OCI-LY3 (cell line): ENCODE measurements at regions not wholly inside any gene's neighbourhood (a gene's known extent, or its start where the extent isn't known, plus 50 kb on each side); places are given as distances from the start of the nearest gene placed in this dataset.

ENCODE experiments used
- H2AFZ ChIP-seq: fragments of 200-600, 300-600 bp; shearing (Covaris generic); 2 replicates; pipeline ENCODE4 v1.6.0; 2014; ENCODE audit warnings: antibody characterized with exemption, low read depth, low read length
- H3K27ac ChIP-seq: fragments of 200-600, 300-600 bp; sonication (generic); 2 replicates; pipeline ENCODE4 v1.5.1; 2014; ENCODE audit warnings: mild to moderate bottlenecking, low read length, moderate library complexity, mixed read lengths
- H3K27me3 ChIP-seq: fragments of 200-600, 300-600 bp; sonication (generic); 2 replicates; pipeline ENCODE4 v1.6.1; 2014; ENCODE audit warnings: low read depth, low read length, mixed read lengths
- H3K36me3 ChIP-seq: fragments of 200-600, 300-600 bp; sonication (generic); replicated peaks from 2 replicates; pipeline ENCODE3; 2014; ENCODE audit warnings: low read depth, low read length, mixed read lengths
- H3K4me1 ChIP-seq: fragments of 300-600, 200-600 bp; sonication (generic); 2 replicates; pipeline ENCODE4 v1.6.1; 2014; ENCODE audit warnings: low read length, mixed read lengths
- H3K4me2 ChIP-seq: fragments of 200-600, 300-600 bp; sonication (generic); 2 replicates; pipeline ENCODE4 v1.6.1; 2014; ENCODE audit warnings: low read length, mixed read lengths
- H3K4me3 ChIP-seq: fragments of 300-600, 200-600 bp; sonication (generic); 2 replicates; pipeline ENCODE4 v1.5.1; 2014; ENCODE audit warnings: antibody characterized with exemption, mild to moderate bottlenecking, low read length, moderate library complexity
- H3K79me2 ChIP-seq: fragments of 300-600, 200-600 bp; shearing (Covaris generic); 2 replicates; pipeline ENCODE4 v1.6.1; 2014; ENCODE audit warnings: mild to moderate bottlenecking, low read length, mixed read lengths
- H3K9ac ChIP-seq: fragments of 300-600, 200-600 bp; shearing (Covaris generic); 2 replicates; pipeline ENCODE4 v1.6.0; 2014; ENCODE audit warnings: mild to moderate bottlenecking, low read length, moderate library complexity
- H3K9me3 ChIP-seq: fragments of 200-600, 300-600 bp; shearing (Covaris generic); 2 replicates; pipeline ENCODE4 v1.6.1; 2014; ENCODE audit warnings: low read length, mixed read lengths; ENCODE audit not compliant: insufficient read depth
- H4K20me1 ChIP-seq: fragments of 200-600, 300-600 bp; sonication (generic); 2 replicates; pipeline ENCODE4 v1.6.1; 2016; ENCODE audit warnings: low read length, mixed read lengths; ENCODE audit not compliant: insufficient read depth
- CTCF ChIP-seq: fragments of 200-600, 300-600 bp; sonication (generic); IDR thresholded peaks from 2 replicates; pipeline ENCODE4 v1.5.1; 2014; ENCODE audit warnings: antibody characterized with exemption, low read length, low read depth
- EZH2phosphoT487 ChIP-seq: fragments of 200-600 bp; shearing (Covaris generic); IDR thresholded peaks from 2 replicates; pipeline ENCODE4 v1.6.1; 2018; ENCODE audit warnings: antibody characterized with exemption, mixed run types, low read depth

DNA sequence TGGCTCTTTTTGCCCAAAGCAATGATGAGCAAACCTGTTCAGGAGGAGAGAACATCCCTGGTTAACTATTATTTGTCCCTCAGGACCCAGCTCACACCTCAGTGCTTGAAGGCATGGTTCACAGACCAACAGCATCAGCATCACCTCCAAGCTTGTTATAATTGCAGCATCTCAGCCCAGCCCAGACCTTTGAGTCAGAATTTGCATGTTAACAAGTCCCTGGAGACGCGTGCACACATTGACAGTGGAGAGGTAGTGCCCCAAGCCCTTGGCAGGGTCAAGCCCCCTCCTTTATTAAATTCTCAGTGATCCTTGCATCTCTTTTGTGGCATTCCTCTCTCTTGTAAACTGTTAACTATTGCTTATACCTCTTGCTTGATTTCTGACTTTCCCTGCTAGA, 488.6 kb downstream of the HAPSTR1 start:
- H2AFZ ChIP-seq: no peak overlapping the region
- no peak overlapping the region for H3K27ac ChIP-seq
- no peaks in the 10 kb centered on the region for H3K36me3 ChIP-seq
- no peaks in the 10 kb centered on the region for H3K79me2 ChIP-seq
- no peaks in the 10 kb centered on the region for H3K4me1 ChIP-seq
- TF ChIP-seq EZH2phosphoT487: no peak
- no peak for TF ChIP-seq CTCF
- H3K4me3 ChIP-seq: no peak overlapping the region
- no peak overlapping the region for H3K9ac ChIP-seq
- no peak overlapping the region for H3K4me2 ChIP-seq
- 0 out of 2 replicates have a peak, but pooled peaks cover 3% of the 10 kb centered on the region for H3K27me3 ChIP-seq
- no peaks in the 10 kb centered on the region for H4K20me1 ChIP-seq
- H3K9me3 ChIP-seq: no peaks in the 10 kb centered on the region

- Histone ChIP-seq H3K27me3 (peaks cover 11% of the 10 kb centered on the region), H3K4me1 (no peaks in the 10 kb centered on the region), H3K79me2 (no peaks in the 10 kb centered on the region), H4K20me1 (no peaks in the 10 kb centered on the region), H3K9me3 (no peaks in the 10 kb centered on the region), H3K9ac (no peak overlapping the region), H3K4me2 (no peak overlapping the region), H3K36me3 (no peaks in the 10 kb centered on the region), H3K27ac (no peak overlapping the region), H2AFZ (no peak overlapping the region), H3K4me3 (no peak overlapping the region)
- TF ChIP-seq CTCF (no peak), EZH2phosphoT487 (no peak)
Measured at GRCh38 chr16:9593440-9593839, 502.0 kb downstream of the HAPSTR1 start.

GRCh38 chr16:9594047-9594446, 502.6 kb downstream of the HAPSTR1 start:
- no peak overlapping the region for H3K4me2 ChIP-seq
- H2AFZ ChIP-seq: no peak overlapping the region
- H3K4me3 ChIP-seq: no peak overlapping the region
- no peak overlapping the region for H3K27ac ChIP-seq
- no peak for TF ChIP-seq CTCF
- no peak for TF ChIP-seq EZH2phosphoT487
- H3K9ac ChIP-seq: no peak overlapping the region
- no peaks in the 10 kb centered on the region for H4K20me1 ChIP-seq
- H3K9me3 ChIP-seq: no peaks in the 10 kb centered on the region
- H3K4me1 ChIP-seq: no peaks in the 10 kb centered on the region
- no peaks in the 10 kb centered on the region for H3K79me2 ChIP-seq
- no peaks in the 10 kb centered on the region for H3K36me3 ChIP-seq
- H3K27me3 ChIP-seq: peaks cover 11% of the 10 kb centered on the region

GRCh38 chr16:9594946-9595345, 503.5 kb downstream of the HAPSTR1 start:
- H3K4me2 ChIP-seq: no peak overlapping the region
- peaks cover 11% of the 10 kb centered on the region for H3K27me3 ChIP-seq
- H3K9ac ChIP-seq: no peak overlapping the region
- H3K4me1 ChIP-seq: no peaks in the 10 kb centered on the region
- H4K20me1 ChIP-seq: no peaks in the 10 kb centered on the region
- H3K36me3 ChIP-seq: no peaks in the 10 kb centered on the region
- no peak overlapping the region for H3K4me3 ChIP-seq
- no peak for TF ChIP-seq EZH2phosphoT487
- TF ChIP-seq CTCF: no peak
- H3K79me2 ChIP-seq: no peaks in the 10 kb centered on the region
- H3K9me3 ChIP-seq: no peaks in the 10 kb centered on the region
- H2AFZ ChIP-seq: no peak overlapping the region
- H3K27ac ChIP-seq: no peak overlapping the region
